ENCODE measurements at regions not wholly inside any gene's neighbourhood (a gene's known extent, or its start where the extent isn't known, plus 50 kb on each side); places are given as distances from the start of the nearest gene placed in this dataset.

DNA sequence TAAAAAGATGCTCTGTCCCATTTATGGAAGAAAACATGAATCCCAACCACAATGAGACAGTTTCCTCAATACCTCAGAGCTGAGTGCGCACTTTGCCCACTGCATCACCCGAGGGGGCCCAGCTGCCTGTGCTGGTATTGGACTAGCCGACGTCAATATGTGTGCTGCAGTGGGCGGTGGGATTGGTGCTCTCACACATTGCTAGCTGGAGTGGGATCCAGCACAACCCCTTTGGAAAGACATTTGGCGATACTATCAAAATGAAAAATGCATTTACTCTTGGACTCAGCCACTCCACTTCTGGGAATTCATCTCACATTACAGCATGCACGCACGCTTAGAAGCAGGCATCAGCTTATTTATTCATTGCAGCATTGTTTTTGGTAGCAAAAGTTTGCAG lies 289.2 kb upstream of the FOXF1 start:
- Mint-ChIP-seq H3K36me3 (no peaks in the 10 kb centered on the region), H3K27me3 (peaks cover 2% of the 10 kb centered on the region), H3K27ac (no peak overlapping the region), H3K9me3 (no peaks in the 10 kb centered on the region), H3K4me1 (ENCODE audit: low read depth) (no peaks in the 10 kb centered on the region), H3K4me3 (no peak overlapping the region)
- intact Hi-C loops (cut with micrococcal nuclease): no loop called here
- no peak for DNase-seq
- ChIA-PET POLR2A (no interaction called here), CTCF (no interaction called here)

- Mint-ChIP-seq H3K9me3 (no peaks in the 10 kb centered on the region), H3K4me3 (no peak overlapping the region), H3K36me3 (no peaks in the 10 kb centered on the region), H3K27me3 (peaks cover 4% of the 10 kb centered on the region), H3K27ac (no peak overlapping the region), H3K4me1 (ENCODE audit: low read depth) (no peaks in the 10 kb centered on the region)
- intact Hi-C loops (cut with micrococcal nuclease): no loop called here
- ChIA-PET POLR2A (no interaction called here), CTCF (no interaction called here)
- no peak for DNase-seq
Measured at GRCh38 chr16:86222547-86222946, 287.8 kb upstream of the FOXF1 start.

DNA sequence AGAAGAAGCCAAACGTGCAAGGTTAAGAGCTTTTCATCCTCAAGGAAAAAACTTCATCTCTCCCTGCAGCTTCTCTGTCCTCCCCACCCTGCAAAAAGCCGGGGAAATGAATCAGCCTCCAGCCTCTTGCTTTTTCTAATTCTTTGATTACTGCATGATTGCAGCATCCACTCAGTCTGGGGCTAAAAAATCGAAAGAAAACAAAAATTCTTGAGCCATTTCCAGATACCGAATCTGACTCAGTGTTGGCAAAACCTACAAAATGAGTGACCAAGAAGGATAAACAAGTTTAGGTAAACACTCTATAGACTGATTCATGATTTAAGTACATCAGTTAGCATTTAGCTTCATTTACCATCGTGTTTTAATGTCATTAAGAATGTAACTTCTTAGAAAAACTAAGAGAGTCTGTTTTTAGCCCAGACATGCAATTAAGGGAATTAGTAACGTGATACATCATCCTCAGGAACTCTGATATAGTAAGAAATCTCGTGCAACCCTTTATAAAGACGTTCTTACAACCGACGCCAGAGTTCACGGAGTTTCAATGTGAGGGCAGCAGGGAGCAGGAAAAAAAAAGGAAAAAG lies 287.3 kb upstream of the FOXF1 start:
- H3K36me3 Mint-ChIP-seq: no peaks in the 10 kb centered on the region
- POLR2A ChIA-PET: no interaction called here
- no peak overlapping the region for H3K4me3 Mint-ChIP-seq
- CTCF ChIA-PET: interaction anchor here (0.5 kb wide), 1 partner anchor 824 kb away, joined by 3 read pairs; no protein-coding TSS in a partner anchor
- peaks cover 8% of the 10 kb centered on the region for H3K27me3 Mint-ChIP-seq
- intact Hi-C loops (cut with micrococcal nuclease): no loop called here
- H3K27ac Mint-ChIP-seq: no peak overlapping the region
- no peaks in the 10 kb centered on the region for H3K9me3 Mint-ChIP-seq
- H3K4me1 Mint-ChIP-seq (ENCODE audit: low read depth): no peaks in the 10 kb centered on the region
- no peak for DNase-seq

DNA sequence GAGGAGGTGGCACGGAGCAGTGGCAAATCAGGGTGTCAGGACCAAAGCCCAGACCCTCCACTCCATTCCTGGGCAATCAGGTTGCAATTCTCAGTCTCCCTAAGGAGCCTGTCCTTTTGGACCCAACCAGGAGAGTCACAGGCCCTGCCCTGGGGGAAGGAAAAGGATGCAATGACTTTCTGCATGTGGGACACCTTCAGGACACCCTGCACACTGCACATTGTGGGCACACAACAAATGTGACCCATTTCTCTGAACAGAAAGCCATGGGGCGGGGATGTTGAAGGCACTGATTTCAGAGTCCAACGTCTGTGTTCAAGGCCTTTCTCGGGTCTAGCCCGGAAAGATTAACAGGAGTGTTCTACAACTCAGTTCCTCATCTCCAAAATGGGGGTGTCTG lies 286.2 kb upstream of the FOXF1 start:
- intact Hi-C loops (cut with micrococcal nuclease): no loop called here
- H3K4me1 Mint-ChIP-seq (ENCODE audit: low read depth): no peaks in the 10 kb centered on the region
- DNase-seq: no peak
- ChIA-PET POLR2A (no interaction called here), CTCF (no interaction called here)
- H3K9me3 Mint-ChIP-seq: no peaks in the 10 kb centered on the region
- no peak overlapping the region for H3K4me3 Mint-ChIP-seq
- no peak overlapping the region for H3K27ac Mint-ChIP-seq
- H3K36me3 Mint-ChIP-seq: no peaks in the 10 kb centered on the region
- H3K27me3 Mint-ChIP-seq: peaks cover 11% of the 10 kb centered on the region

DNA sequence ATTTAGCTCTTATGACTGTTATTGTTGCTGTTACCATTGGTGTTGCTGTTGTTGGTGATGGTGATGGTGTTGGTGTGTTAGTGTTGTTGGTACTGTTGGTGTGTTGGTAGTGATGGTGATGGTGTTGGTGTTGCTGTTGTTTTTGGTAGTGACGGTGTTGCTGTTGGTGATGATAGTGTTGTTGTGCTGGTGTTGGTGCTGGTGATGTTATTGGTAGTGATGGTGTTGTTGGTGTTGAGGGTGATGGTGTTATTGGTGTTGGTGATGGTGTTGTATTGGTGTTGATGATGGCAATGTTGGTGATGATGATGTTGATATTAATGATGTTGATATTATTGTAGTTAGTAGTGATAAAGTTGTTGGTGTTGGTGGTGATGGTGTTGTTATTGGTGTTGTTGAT lies 285.7 kb upstream of the FOXF1 start:
- POLR2A ChIA-PET: no interaction called here
- CTCF ChIA-PET: no interaction called here
- intact Hi-C loops (cut with micrococcal nuclease): no loop called here

GRCh38 chr16:86225905-86226371 lies 284.4 kb upstream of the FOXF1 start:
- POLR2A ChIA-PET: no interaction called here
- no peak for DNase-seq
- no peaks in the 10 kb centered on the region for H3K4me1 Mint-ChIP-seq (ENCODE audit: low read depth)
- CTCF ChIA-PET: no interaction called here
- H3K4me3 Mint-ChIP-seq: no peak overlapping the region
- intact Hi-C loops (cut with micrococcal nuclease): no loop called here
- H3K27ac Mint-ChIP-seq: no peak overlapping the region
- no peaks in the 10 kb centered on the region for H3K36me3 Mint-ChIP-seq
- no peaks in the 10 kb centered on the region for H3K9me3 Mint-ChIP-seq
- H3K27me3 Mint-ChIP-seq: peaks cover 11% of the 10 kb centered on the region

More for the DNA sequence above, 285.7 kb upstream of the FOXF1 start:
- H3K27me3 Mint-ChIP-seq: peaks cover 11% of the 10 kb centered on the region
- H3K36me3 Mint-ChIP-seq: no peaks in the 10 kb centered on the region
- DNase-seq: no peak
- H3K4me1 Mint-ChIP-seq (ENCODE audit: low read depth): no peaks in the 10 kb centered on the region
- no peaks in the 10 kb centered on the region for H3K9me3 Mint-ChIP-seq
- H3K27ac Mint-ChIP-seq: no peak overlapping the region
- H3K4me3 Mint-ChIP-seq: no peak overlapping the region

GRCh38 chr16:86227041-86227440 lies 283.3 kb upstream of the FOXF1 start:
- Mint-ChIP-seq H3K27ac (no peak overlapping the region), H3K9me3 (no peaks in the 10 kb centered on the region), H3K27me3 (peaks cover 11% of the 10 kb centered on the region), H3K4me1 (ENCODE audit: low read depth) (no peaks in the 10 kb centered on the region), H3K4me3 (no peak overlapping the region), H3K36me3 (no peaks in the 10 kb centered on the region)
- ChIA-PET CTCF (no interaction called here), POLR2A (no interaction called here)
- intact Hi-C loops (cut with micrococcal nuclease): no loop called here
- no peak for DNase-seq

DNA sequence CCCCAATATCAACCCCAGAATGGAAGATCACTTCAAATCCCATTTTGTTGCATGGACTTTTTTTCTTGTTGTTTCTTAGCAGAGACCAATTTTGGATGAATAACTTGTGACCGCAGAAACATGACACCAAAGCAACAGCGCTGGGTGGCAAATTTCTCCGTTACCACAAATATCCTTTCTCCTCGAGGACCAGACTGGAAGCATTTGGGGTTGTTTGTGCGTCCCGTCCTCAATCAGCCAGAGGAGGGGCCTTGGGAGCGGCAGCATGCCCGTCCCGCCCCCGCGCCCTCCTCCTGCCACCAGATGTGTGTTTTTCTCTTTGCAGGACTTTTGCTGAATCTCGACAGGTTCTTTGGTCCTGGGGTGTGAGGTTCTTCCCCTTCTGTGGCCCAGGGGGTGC lies 282.5 kb upstream of the FOXF1 start:
- DNase-seq: no peak
- ChIA-PET POLR2A (no interaction called here), CTCF (no interaction called here)
- intact Hi-C loops (cut with micrococcal nuclease): no loop called here
- Mint-ChIP-seq H3K4me1 (ENCODE audit: low read depth) (no peaks in the 10 kb centered on the region), H3K4me3 (no peak overlapping the region), H3K27ac (no peak overlapping the region), H3K27me3 (peaks cover 10% of the 10 kb centered on the region), H3K36me3 (no peaks in the 10 kb centered on the region), H3K9me3 (no peaks in the 10 kb centered on the region)

- H3K27me3 Mint-ChIP-seq: peaks cover 14% of the 10 kb centered on the region
- H3K36me3 Mint-ChIP-seq: no peaks in the 10 kb centered on the region
- no peaks in the 10 kb centered on the region for H3K9me3 Mint-ChIP-seq
- no peak overlapping the region for H3K27ac Mint-ChIP-seq
- no peak for DNase-seq
- no peaks in the 10 kb centered on the region for H3K4me1 Mint-ChIP-seq (ENCODE audit: low read depth)
- intact Hi-C loops (cut with micrococcal nuclease): no loop called here
- no peak overlapping the region for H3K4me3 Mint-ChIP-seq
- POLR2A ChIA-PET: no interaction called here
- CTCF ChIA-PET: no interaction called here
Measured at GRCh38 chr16:86228713-86229112, 281.6 kb upstream of the FOXF1 start.

GRCh38 chr16:86229283-86229682 lies 281.0 kb upstream of the FOXF1 start:
- H3K4me1 Mint-ChIP-seq (ENCODE audit: low read depth): no peaks in the 10 kb centered on the region
- POLR2A ChIA-PET: no interaction called here
- CTCF ChIA-PET: no interaction called here
- no peak overlapping the region for H3K4me3 Mint-ChIP-seq
- no peak overlapping the region for H3K27ac Mint-ChIP-seq
- H3K27me3 Mint-ChIP-seq: peaks cover 14% of the 10 kb centered on the region
- DNase-seq: no peak
- H3K9me3 Mint-ChIP-seq: no peaks in the 10 kb centered on the region
- intact Hi-C loops (cut with micrococcal nuclease): no loop called here
- no peaks in the 10 kb centered on the region for H3K36me3 Mint-ChIP-seq

GRCh38 chr16:86229866-86230656 lies 280.3 kb upstream of the FOXF1 start:
- no peaks in the 10 kb centered on the region for H3K9me3 Mint-ChIP-seq
- peaks cover 14% of the 10 kb centered on the region for H3K27me3 Mint-ChIP-seq
- H3K4me1 Mint-ChIP-seq (ENCODE audit: low read depth): no peaks in the 10 kb centered on the region
- no peak overlapping the region for H3K27ac Mint-ChIP-seq
- no peak overlapping the region for H3K4me3 Mint-ChIP-seq
- H3K36me3 Mint-ChIP-seq: no peaks in the 10 kb centered on the region
- ChIA-PET POLR2A (no interaction called here), CTCF (interaction anchor here (1.9 kb wide), 1 partner anchor 409 kb away, joined by 5 read pairs; no protein-coding TSS in a partner anchor)
- DNase-seq: no peak
- intact Hi-C loops (cut with micrococcal nuclease): no loop called here

GRCh38 chr16:86231321-86231995 lies 278.9 kb upstream of the FOXF1 start:
- intact Hi-C loops (cut with micrococcal nuclease): no loop called here
- DNase-seq: no peak
- H3K9me3 Mint-ChIP-seq: no peaks in the 10 kb centered on the region

DNA sequence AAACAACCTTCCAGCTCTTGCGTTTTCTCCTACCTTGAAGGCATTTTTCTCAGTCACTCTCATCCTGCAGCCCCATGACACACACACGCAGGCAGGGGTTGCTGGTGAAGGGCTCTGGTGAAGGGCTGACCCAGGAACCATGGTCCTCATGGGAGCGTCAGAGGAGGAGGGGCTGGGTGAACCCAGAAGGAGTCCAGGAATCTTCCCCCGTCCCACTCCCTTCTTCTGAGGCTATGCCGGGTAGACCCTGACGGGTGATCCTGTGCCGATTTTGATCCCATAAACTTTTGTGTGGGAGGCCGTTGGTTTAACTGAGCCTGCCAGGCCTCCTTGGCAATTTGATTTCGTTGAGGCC lies 278.4 kb upstream of the FOXF1 start:
- Mint-ChIP-seq H3K36me3 (no peaks in the 10 kb centered on the region), H3K4me3 (no peak overlapping the region), H3K9me3 (no peaks in the 10 kb centered on the region), H3K27me3 (peaks cover 14% of the 10 kb centered on the region), H3K27ac (no peak overlapping the region), H3K4me1 (ENCODE audit: low read depth) (no peaks in the 10 kb centered on the region)
- no peak for DNase-seq
- intact Hi-C loops (cut with micrococcal nuclease): no loop called here
- POLR2A ChIA-PET: no interaction called here
- CTCF ChIA-PET: interaction anchor here (1.9 kb wide), 1 partner anchor 411 kb away, joined by 5 read pairs; no protein-coding TSS in a partner anchor

More at GRCh38 chr16:86231321-86231995, 278.9 kb upstream of the FOXF1 start:
- Mint-ChIP-seq H3K4me1 (ENCODE audit: low read depth) (no peaks in the 10 kb centered on the region), H3K27ac (no peak overlapping the region), H3K36me3 (no peaks in the 10 kb centered on the region), H3K27me3 (peaks cover 14% of the 10 kb centered on the region), H3K4me3 (no peak overlapping the region)
- CTCF ChIA-PET: interaction anchor here (1.9 kb wide), 1 partner anchor 410 kb away, joined by 5 read pairs; no protein-coding TSS in a partner anchor
- POLR2A ChIA-PET: no interaction called here
